ENCODE measurements at regions not wholly inside any gene's neighbourhood (a gene's known extent, or its start where the extent isn't known, plus 50 kb on each side); places are given as distances from the start of the nearest gene placed in this dataset.

- peak; percentile 93 for ATAC-seq
- TF ChIP-seq ISL1 (CRISPR knock-in tag; IDR thresholded peaks at IDR 0.05) (peak; percentile 71), ZFP3 (CRISPR knock-in tag; IDR thresholded peaks at IDR 0.05) (0 out of 2 replicates have a peak, but pooled peaks have one; percentile 30), BACH2 (CRISPR knock-in tag; IDR thresholded peaks at IDR 0.05; ENCODE audit: borderline replicate concordance) (no peak)
Measured at GRCh38 chr3:106004137-106004681, 135.4 kb upstream of the CBLB start.

- ATAC-seq, result no peak
- TF ChIP-seq TOX (CRISPR knock-in tag; IDR thresholded peaks at IDR 0.05; ENCODE audit: borderline replicate concordance), result no peak
- no peak for TF ChIP-seq ARNTL (CRISPR knock-in tag; IDR thresholded peaks at IDR 0.05; ENCODE audit: borderline replicate concordance, low read depth)
Measured at GRCh38 chr3:106004826-106005225, 136.0 kb upstream of the CBLB start.

- no peak; the same call in 2 of the 3 replicates for ATAC-seq
- TF ChIP-seq TSHZ2 (CRISPR knock-in tag; IDR thresholded peaks at IDR 0.05), result no peak
- TF ChIP-seq ZFP3 (CRISPR knock-in tag; IDR thresholded peaks at IDR 0.05), result 0 out of 2 replicates have a peak, but pooled peaks have one; percentile 11
Measured at GRCh38 chr3:106006001-106006400, 137.2 kb upstream of the CBLB start.

GRCh38 chr3:106006571-106006970 lies 137.8 kb upstream of the CBLB start:
- TF ChIP-seq POU6F1 (CRISPR knock-in tag; IDR thresholded peaks at IDR 0.05; ENCODE audit: borderline replicate concordance, low read depth) (no peak), PATZ1 (CRISPR knock-in tag; IDR thresholded peaks at IDR 0.05; ENCODE audit: borderline replicate concordance) (no peak), ZFP30 (CRISPR knock-in tag; IDR thresholded peaks at IDR 0.05) (no peak), OSR1 (CRISPR knock-in tag; IDR thresholded peaks at IDR 0.05) (no peak), ZNF565 (CRISPR knock-in tag; conservative IDR thresholded peaks at IDR 0.05; ENCODE audit: low read depth) (no peak), BACH2 (CRISPR knock-in tag; IDR thresholded peaks at IDR 0.05; ENCODE audit: borderline replicate concordance) (no peak), PPARA (CRISPR knock-in tag; IDR thresholded peaks at IDR 0.05; ENCODE audit: borderline replicate concordance) (no peak), ARNTL (CRISPR knock-in tag; IDR thresholded peaks at IDR 0.05; ENCODE audit: borderline replicate concordance, low read depth) (no peak), GLIS3 (CRISPR knock-in tag; IDR thresholded peaks at IDR 0.05) (no peak), CSRNP3 (CRISPR knock-in tag; IDR thresholded peaks at IDR 0.05) (no peak), CSDC2 (CRISPR knock-in tag; IDR thresholded peaks at IDR 0.05) (no peak), ESRRG (CRISPR knock-in tag; IDR thresholded peaks at IDR 0.05) (no peak), TCF4 (CRISPR knock-in tag; IDR thresholded peaks at IDR 0.05; ENCODE audit: borderline replicate concordance) (no peak), RARB (CRISPR knock-in tag; IDR thresholded peaks at IDR 0.05) (no peak), ZNF8 (CRISPR knock-in tag; IDR thresholded peaks at IDR 0.05) (no peak), ISL1 (CRISPR knock-in tag; IDR thresholded peaks at IDR 0.05) (no peak)
- no peak for ATAC-seq

GRCh38 chr3:106007512-106007911 lies 138.7 kb upstream of the CBLB start:
- no peak for ATAC-seq
- TF ChIP-seq PATZ1 (CRISPR knock-in tag; IDR thresholded peaks at IDR 0.05; ENCODE audit: borderline replicate concordance), result no peak
- no peak for TF ChIP-seq CREB5 (CRISPR knock-in tag; IDR thresholded peaks at IDR 0.05; ENCODE audit: low read depth)
- TF ChIP-seq TSHZ2 (CRISPR knock-in tag; IDR thresholded peaks at IDR 0.05), result no peak
- no peak for TF ChIP-seq ISL1 (CRISPR knock-in tag; IDR thresholded peaks at IDR 0.05)
- no peak for TF ChIP-seq CSDC2 (CRISPR knock-in tag; IDR thresholded peaks at IDR 0.05)
- no peak for TF ChIP-seq BACH2 (CRISPR knock-in tag; IDR thresholded peaks at IDR 0.05; ENCODE audit: borderline replicate concordance)

Data from SK-N-SH treated with all-trans-retinoic acid at 6 μM for 48 hours (cell line).